ENCODE measurements at regions not wholly inside any gene's neighbourhood (a gene's known extent, or its start where the extent isn't known, plus 50 kb on each side); places are given as distances from the start of the nearest gene placed in this dataset.

DNA sequence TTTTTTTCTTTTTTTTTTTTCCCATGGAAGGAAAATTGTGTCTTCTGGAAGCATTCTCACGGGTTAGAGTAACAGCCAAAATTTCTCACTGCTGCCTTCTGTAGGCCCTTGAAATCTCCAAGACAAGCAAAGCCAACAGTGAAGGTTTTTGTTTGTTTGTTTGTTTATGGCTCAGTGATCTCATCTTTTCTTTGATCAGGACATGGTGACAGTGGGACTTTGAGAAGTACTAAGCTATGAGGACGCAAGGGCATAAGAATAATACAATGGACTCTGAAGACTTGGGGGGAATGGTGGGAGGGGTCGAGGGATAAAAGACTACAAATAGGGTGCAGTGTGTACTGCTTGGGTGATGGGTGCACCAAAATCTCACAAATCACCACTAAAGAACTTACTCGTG is 419.4 kb downstream of the PTPRC start:
- Histone ChIP-seq H3K9me3 (no peaks in the 10 kb centered on the region), H3K36me3 (no peaks in the 10 kb centered on the region), H3K27me3 (no peaks in the 10 kb centered on the region), H3K27ac (no peak overlapping the region), H3K4me3 (no peak overlapping the region), H3K4me1 (no peaks in the 10 kb centered on the region)
- ATAC-seq (ENCODE audit: low FRiP score in 2 of 2): no peak
- TF ChIP-seq POLR2A (IDR thresholded peaks at IDR 0.05) (no peak), EP300 (IDR thresholded peaks at IDR 0.05) (no peak), CTCF (IDR thresholded peaks at IDR 0.05) (no peak), POLR2AphosphoS5 (IDR thresholded peaks at IDR 0.05) (no peak)
- DNase-seq: no peak
- 82 to 89% methylated on average over 4 of the region's 4 CpGs for WGBS, 2 donors

DNA sequence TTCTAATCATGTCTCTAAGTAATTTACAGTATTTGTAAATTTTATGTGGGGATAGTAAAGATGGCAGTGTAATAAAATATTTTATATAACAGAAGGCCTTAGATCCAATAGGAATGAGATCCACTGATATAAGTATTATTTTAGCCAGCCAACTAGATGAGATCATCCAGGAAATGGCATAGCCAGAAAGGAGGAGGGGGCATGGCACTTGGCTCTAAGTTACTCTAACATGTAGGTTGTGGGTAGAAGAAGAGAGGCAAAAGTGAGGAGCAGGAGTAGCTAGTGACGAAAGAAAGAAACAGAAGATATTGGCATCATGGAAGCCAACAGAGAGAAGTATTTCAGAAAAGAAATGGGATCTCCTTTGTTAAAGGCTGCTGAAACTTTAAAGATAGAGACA is 426.1 kb downstream of the PTPRC start:
- ATAC-seq (ENCODE audit: low FRiP score in 2 of 2) (no peak), DNase-seq (no peak)
- H3K9me3 ChIP-seq: no peaks in the 10 kb centered on the region
- H3K4me3 ChIP-seq: no peak overlapping the region
- no peaks in the 10 kb centered on the region for H3K4me1 ChIP-seq
- TF ChIP-seq POLR2AphosphoS5 (IDR thresholded peaks at IDR 0.05): no peak
- no peak for TF ChIP-seq POLR2A (IDR thresholded peaks at IDR 0.05)
- no peak for TF ChIP-seq CTCF (IDR thresholded peaks at IDR 0.05)
- no peak for TF ChIP-seq EP300 (IDR thresholded peaks at IDR 0.05)
- no peaks in the 10 kb centered on the region for H3K36me3 ChIP-seq
- no peak overlapping the region for H3K27ac ChIP-seq
- 89 to 95% methylated on average over 1 of the region's 1 CpG for WGBS, 2 donors
- no peaks in the 10 kb centered on the region for H3K27me3 ChIP-seq

GRCh38 chr1:199067483-199067882 is 428.6 kb downstream of the PTPRC start:
- 78 to 85% methylated on average over 2 of the region's 2 CpGs for WGBS, 2 donors
- no peak for DNase-seq
- TF ChIP-seq CTCF (IDR thresholded peaks at IDR 0.05): no peak
- TF ChIP-seq POLR2A (IDR thresholded peaks at IDR 0.05): no peak
- TF ChIP-seq EP300 (IDR thresholded peaks at IDR 0.05): no peak
- no peak for TF ChIP-seq POLR2AphosphoS5 (IDR thresholded peaks at IDR 0.05)
- no peaks in the 10 kb centered on the region for H3K36me3 ChIP-seq
- no peaks in the 10 kb centered on the region for H3K27me3 ChIP-seq
- H3K4me3 ChIP-seq: no peak overlapping the region
- no peaks in the 10 kb centered on the region for H3K4me1 ChIP-seq
- ATAC-seq (ENCODE audit: low FRiP score in 2 of 2): no peak
- H3K9me3 ChIP-seq: no peaks in the 10 kb centered on the region
- no peak overlapping the region for H3K27ac ChIP-seq

DNA sequence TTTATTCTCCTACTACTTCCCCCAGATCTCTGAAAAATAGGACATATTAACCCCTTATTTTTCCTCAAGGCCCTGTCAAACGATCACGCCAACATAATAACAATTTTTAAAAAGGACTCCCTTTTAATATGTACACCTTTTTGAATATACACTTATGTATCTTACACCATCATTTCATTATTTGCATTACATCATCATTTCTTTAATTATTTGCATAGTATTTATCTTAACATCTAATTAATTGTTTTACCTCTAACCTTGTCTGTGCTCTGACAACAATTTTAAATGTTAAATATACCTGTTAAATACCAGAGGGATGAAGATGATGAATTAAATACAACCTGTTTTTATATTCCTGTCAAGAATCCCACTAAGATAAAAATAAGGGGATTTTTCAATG is 432.2 kb downstream of the PTPRC start:
- ATAC-seq (ENCODE audit: low FRiP score in 2 of 2) (no peak), DNase-seq (no peak)
- no peaks in the 10 kb centered on the region for H3K27me3 ChIP-seq
- H3K36me3 ChIP-seq: no peaks in the 10 kb centered on the region
- no peak overlapping the region for H3K4me3 ChIP-seq
- no peak for TF ChIP-seq EP300 (IDR thresholded peaks at IDR 0.05)
- no peak for TF ChIP-seq CTCF (IDR thresholded peaks at IDR 0.05)
- TF ChIP-seq POLR2A (IDR thresholded peaks at IDR 0.05): no peak
- TF ChIP-seq POLR2AphosphoS5 (IDR thresholded peaks at IDR 0.05): no peak
- no peaks in the 10 kb centered on the region for H3K4me1 ChIP-seq
- no peaks in the 10 kb centered on the region for H3K9me3 ChIP-seq
- H3K27ac ChIP-seq: no peak overlapping the region
- WGBS, 2 donors: 97 to 100% methylated on average over 2 of the region's 2 CpGs

DNA sequence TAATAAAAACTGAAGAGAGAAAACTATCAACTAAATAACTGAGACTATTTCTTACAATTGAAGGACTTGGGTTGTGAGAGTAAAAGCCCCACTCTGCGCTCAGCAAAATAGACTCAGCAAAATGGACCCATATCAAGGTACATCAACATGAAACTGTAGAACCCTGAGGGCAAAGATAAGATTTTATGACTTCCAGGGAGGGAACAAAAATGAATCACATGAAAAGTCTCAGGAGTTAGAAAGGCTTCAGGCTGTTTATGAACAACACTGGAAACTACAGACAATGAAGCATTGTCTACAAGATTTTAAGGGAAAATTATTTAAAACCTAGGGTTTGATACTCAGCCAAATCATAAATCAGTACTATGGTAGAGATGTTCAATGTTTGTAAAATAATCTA is 434.3 kb downstream of the PTPRC start:
- Histone ChIP-seq H3K36me3 (no peaks in the 10 kb centered on the region), H3K27ac (no peak overlapping the region), H3K27me3 (no peaks in the 10 kb centered on the region), H3K4me3 (no peak overlapping the region), H3K4me1 (no peaks in the 10 kb centered on the region), H3K9me3 (no peaks in the 10 kb centered on the region)
- 94 to 97% methylated on average over 1 of the region's 1 CpG for WGBS, 2 donors
- ATAC-seq (ENCODE audit: low FRiP score in 2 of 2): no peak
- TF ChIP-seq CTCF (IDR thresholded peaks at IDR 0.05) (no peak), POLR2A (IDR thresholded peaks at IDR 0.05) (no peak), POLR2AphosphoS5 (IDR thresholded peaks at IDR 0.05) (no peak), EP300 (IDR thresholded peaks at IDR 0.05) (no peak)
- DNase-seq: no peak

All from upper lobe of left lung (tissue), 6 donors.